ENCODE measurements at regions not wholly inside any gene's neighbourhood (a gene's known extent, or its start where the extent isn't known, plus 50 kb on each side); places are given as distances from the start of the nearest gene placed in this dataset.
"Not testable (repeated sequence)": the region's sequence is repeated elsewhere in the genome, so short reads cannot be mapped to it uniquely, and the experiment has no call there.

DNA sequence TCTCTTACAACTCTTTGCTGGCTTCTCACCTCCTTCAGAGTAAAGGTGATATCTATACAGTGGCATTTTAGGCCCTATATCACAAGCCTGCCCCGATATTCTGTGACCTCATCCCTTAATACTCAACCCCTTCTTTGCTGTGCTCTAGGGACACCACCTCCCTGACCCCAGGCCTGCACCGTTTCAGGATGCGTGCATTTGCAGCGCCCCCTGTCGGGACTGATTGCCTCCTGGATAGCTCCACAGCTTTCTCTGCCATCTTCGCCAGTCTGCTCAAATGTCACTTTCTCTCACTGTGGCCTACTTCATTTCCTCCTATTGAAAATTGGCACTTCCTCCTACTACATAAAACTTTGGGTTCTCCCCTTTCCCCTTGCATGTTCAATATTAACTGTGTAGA, 289.6 kb downstream of the SOCS6 start:
- Histone ChIP-seq H3K4me1 (no peaks in the 10 kb centered on the region), H3K36me3 (no peaks in the 10 kb centered on the region), H3K4me3 (no peak overlapping the region), H3K27me3 (no peaks in the 10 kb centered on the region), H3K27ac (no peak overlapping the region), H3K9me3 (no peaks in the 10 kb centered on the region)
- no peak for DNase-seq (ENCODE audit: low spot score in 2 of 2)
- WGBS, result 32% methylated on average over 6 of the region's 6 CpGs
- TF ChIP-seq EP300 (IDR thresholded peaks at IDR 0.05) (no peak), POLR2A (IDR thresholded peaks at IDR 0.05) (no peak), POLR2AphosphoS5 (IDR thresholded peaks at IDR 0.05) (no peak)
- TF ChIP-seq, protein P1, sequence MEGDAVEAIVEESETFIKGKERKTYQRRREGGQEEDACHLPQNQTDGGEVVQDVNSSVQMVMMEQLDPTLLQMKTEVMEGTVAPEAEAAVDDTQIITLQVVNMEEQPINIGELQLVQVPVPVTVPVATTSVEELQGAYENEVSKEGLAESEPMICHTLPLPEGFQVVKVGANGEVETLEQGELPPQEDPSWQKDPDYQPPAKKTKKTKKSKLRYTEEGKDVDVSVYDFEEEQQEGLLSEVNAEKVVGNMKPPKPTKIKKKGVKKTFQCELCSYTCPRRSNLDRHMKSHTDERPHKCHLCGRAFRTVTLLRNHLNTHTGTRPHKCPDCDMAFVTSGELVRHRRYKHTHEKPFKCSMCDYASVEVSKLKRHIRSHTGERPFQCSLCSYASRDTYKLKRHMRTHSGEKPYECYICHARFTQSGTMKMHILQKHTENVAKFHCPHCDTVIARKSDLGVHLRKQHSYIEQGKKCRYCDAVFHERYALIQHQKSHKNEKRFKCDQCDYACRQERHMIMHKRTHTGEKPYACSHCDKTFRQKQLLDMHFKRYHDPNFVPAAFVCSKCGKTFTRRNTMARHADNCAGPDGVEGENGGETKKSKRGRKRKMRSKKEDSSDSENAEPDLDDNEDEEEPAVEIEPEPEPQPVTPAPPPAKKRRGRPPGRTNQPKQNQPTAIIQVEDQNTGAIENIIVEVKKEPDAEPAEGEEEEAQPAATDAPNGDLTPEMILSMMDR (IDR thresholded peaks at IDR 0.05), result no peak

DNA sequence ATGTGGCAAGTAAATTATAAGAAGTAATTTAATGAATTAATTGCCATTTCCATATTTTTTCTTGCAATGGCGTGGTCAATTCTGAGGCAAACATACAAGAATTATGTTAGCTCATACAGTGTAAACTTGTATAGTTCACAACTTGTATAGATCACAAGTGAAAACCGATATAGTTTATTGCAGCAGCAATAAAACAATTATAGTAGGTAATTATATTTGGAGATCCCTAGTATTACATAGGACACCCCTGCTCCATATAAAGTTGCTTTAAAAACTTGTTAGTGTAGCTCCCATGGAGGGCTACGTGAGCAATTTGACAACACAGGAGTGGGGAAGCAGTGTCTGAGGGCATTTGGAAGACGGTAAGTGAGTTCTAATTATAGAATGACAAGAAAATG, 288.2 kb downstream of the SOCS6 start:
- Histone ChIP-seq H3K27ac (no peak overlapping the region), H3K27me3 (no peaks in the 10 kb centered on the region), H3K4me1 (no peaks in the 10 kb centered on the region), H3K9me3 (no peaks in the 10 kb centered on the region), H3K36me3 (no peaks in the 10 kb centered on the region), H3K4me3 (no peak overlapping the region)
- no peak for DNase-seq (ENCODE audit: low spot score in 2 of 2)
- TF ChIP-seq EP300 (IDR thresholded peaks at IDR 0.05) (no peak), POLR2A (IDR thresholded peaks at IDR 0.05) (no peak), POLR2AphosphoS5 (IDR thresholded peaks at IDR 0.05) (no peak)
- TF ChIP-seq, protein P1 (IDR thresholded peaks at IDR 0.05), result no peak
- 65% methylated on average over 4 of the region's 4 CpGs for WGBS

DNA sequence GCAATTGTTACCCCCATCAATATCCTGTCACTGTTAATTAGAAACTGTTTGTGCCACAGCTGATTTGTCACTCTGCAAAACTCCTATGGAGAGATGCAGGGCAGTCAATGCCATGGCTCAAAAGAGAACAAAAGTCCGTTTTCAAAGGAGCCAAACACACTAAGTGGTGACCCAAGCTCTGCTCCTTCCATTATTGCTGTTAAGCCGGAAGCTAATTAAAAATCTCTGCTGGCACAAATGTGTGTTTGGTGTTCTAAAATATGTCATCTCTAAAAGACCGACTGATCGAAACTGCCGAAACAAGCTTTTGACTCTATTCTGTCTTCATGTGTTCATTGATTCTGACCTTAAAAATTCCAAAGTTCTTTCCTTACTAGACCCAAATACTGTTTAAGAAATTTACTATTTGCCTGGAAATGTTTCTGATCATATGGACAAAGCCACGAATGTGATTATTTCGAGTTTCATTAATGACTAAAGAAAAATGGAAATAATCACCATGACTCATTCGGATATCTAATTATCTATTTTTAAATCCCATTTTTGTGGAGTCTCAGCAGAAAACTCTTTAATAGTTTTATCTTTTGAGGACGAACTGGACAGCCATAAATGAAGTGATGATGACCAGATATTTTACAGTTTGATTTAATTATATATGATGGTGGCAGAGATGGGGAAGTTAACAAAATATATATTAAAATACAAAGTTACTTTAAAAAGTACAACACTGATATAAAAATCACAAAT, 287.6 kb downstream of the SOCS6 start:
- no peaks in the 10 kb centered on the region for H3K27me3 ChIP-seq

DNA sequence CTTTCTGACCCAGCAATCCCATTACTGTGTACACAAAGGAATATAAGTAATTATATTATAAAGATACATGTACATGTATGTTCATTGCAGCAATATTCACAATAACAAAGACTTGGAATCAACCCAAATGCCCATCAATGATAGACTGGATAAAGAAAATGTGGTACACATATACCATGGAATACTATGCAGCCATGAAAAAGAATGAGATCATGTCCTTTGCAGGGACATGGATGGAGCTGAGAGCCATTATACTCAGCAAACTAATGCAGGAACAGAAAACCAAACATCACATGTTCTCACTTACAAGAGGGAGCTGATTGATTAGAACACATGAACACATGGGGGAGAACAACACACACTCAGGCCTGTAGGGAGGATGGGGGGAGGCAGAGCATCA, 286.1 kb downstream of the SOCS6 start:
- DNase-seq (ENCODE audit: low spot score in 2 of 2); H3K4me1 ChIP-seq; H3K27me3 ChIP-seq; H3K36me3 ChIP-seq; H3K9me3 ChIP-seq; H3K4me3 ChIP-seq; H3K27ac ChIP-seq: not testable (repeated sequence)

More for the DNA sequence above, 287.6 kb downstream of the SOCS6 start:
- Histone ChIP-seq H3K4me3 (no peak overlapping the region), H3K27ac (no peak overlapping the region), H3K36me3 (no peaks in the 10 kb centered on the region), H3K9me3 (no peaks in the 10 kb centered on the region), H3K4me1 (no peaks in the 10 kb centered on the region)
- no peak for DNase-seq (ENCODE audit: low spot score in 2 of 2)
- 78% methylated on average over 9 of the region's 9 CpGs for WGBS
- TF ChIP-seq POLR2AphosphoS5 (IDR thresholded peaks at IDR 0.05) (no peak), EP300 (IDR thresholded peaks at IDR 0.05) (no peak), POLR2A (IDR thresholded peaks at IDR 0.05) (no peak)
- TF ChIP-seq, protein P1 (IDR thresholded peaks at IDR 0.05), result no peak

DNA sequence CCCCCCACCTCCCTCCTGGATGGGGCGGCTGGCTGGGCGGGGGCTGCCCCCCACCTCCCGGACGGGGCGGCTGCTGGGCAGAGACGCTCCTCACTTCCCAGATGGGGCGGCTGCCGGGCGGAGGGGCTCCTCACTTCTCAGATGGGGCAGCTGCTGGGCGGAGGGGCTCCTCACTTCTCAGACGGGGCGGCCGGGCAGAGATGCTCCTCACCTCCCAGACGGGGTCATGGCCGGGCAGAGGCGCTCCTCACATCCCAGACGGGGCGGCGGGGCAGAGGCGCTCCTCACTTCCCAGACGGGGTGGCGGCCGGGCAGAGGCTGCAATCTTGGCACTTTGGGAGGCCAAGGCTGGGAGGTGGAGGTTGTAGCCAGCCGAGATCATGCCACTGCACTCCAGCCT, 280.8 kb downstream of the SOCS6 start:
- H3K36me3 ChIP-seq; DNase-seq (ENCODE audit: low spot score in 2 of 2); H3K9me3 ChIP-seq; H3K4me3 ChIP-seq; H3K27me3 ChIP-seq; H3K27ac ChIP-seq; H3K4me1 ChIP-seq: not testable (repeated sequence)
- WGBS, result 91% methylated on average over 4 of the region's 24 CpGs

DNA sequence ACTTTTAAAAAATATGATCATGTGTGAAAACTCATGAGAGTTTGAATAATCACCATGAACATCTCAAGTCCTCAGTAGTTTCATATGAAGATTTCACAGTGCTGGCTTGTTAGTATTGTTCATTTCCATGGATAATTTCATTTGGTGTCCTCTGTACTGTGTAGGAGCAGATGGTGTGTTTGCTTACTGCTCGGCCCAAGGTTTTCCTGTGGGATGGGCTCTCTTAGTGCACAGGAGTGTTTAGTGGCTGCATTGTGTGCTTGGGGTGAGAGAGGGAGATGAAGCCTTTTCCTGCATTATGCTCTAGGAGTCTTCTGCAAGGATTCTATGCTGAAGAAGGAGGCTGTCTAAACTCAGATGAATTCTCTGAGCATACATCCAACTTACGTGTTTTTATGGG, 270.6 kb downstream of the SOCS6 start:
- no peak for TF ChIP-seq POLR2AphosphoS5 (IDR thresholded peaks at IDR 0.05)
- TF ChIP-seq, protein P1 (IDR thresholded peaks at IDR 0.05), result no peak
- TF ChIP-seq EP300 (IDR thresholded peaks at IDR 0.05), result no peak
- TF ChIP-seq POLR2A (IDR thresholded peaks at IDR 0.05), result no peak
- H3K27me3 ChIP-seq, result no peaks in the 10 kb centered on the region

More for the DNA sequence above, 270.6 kb downstream of the SOCS6 start:
- Histone ChIP-seq H3K4me3 (no peak overlapping the region), H3K27ac (no peak overlapping the region), H3K36me3 (no peaks in the 10 kb centered on the region), H3K9me3 (no peaks in the 10 kb centered on the region), H3K4me1 (no peaks in the 10 kb centered on the region)
- DNase-seq (ENCODE audit: low spot score in 2 of 2), result no peak
- WGBS, result 84% methylated on average over 2 of the region's 2 CpGs

All from suprapubic skin (tissue), 4 donors.